GM23338 (cell line): ENCODE measurements at regions not wholly inside any gene's neighbourhood (a gene's known extent, or its start where the extent isn't known, plus 50 kb on each side); places are given as distances from the start of the nearest gene placed in this dataset.
A peak's percentile ranks its signal among the peaks of the same experiment; 100 is the strongest.

Experiments used
- ATAC-seq: fragments of 200-7000 bp; cut with Tn5 transposase; 3 replicates; pipeline ENCODE4 v1.9.1; 2020
- DNase-seq: peaks from one replicate; pipeline ENCODE4 v3.0.0-alpha.2; 2015; ENCODE audit warnings: low spot score
- H2AFZ ChIP-seq: fragments of 200-600 bp; sonication (generic); 2 replicates; pipeline ENCODE4 v1.8.0; 2016; ENCODE audit warnings: antibody characterized with exemption, mild to moderate bottlenecking, moderate library complexity
- H3F3A ChIP-seq: fragments of 200-600 bp; sonication (generic); replicated peaks from 2 replicates; pipeline ENCODE4 v1.8.0; 2017; ENCODE audit warnings: antibody characterized with exemption, mixed run types, low read depth
- H3K27ac ChIP-seq: fragments of 200-600 bp; sonication (generic); 2 replicates; pipeline ENCODE4 v1.6.1; 2016; ENCODE audit warnings: low read depth
- H3K27me3 ChIP-seq: fragments of 200-600 bp; sonication (generic); 2 replicates; pipeline ENCODE4 v1.8.0; 2016; ENCODE audit warnings: mild to moderate bottlenecking, mixed run types, moderate library complexity; ENCODE audit not compliant: insufficient read depth
- H3K36me3 ChIP-seq: fragments of 200-600 bp; sonication (generic); 2 replicates; pipeline ENCODE4 v1.8.0; 2016; ENCODE audit warnings: mild to moderate bottlenecking; ENCODE audit not compliant: insufficient read depth
- H3K4me1 ChIP-seq: fragments of 200-600 bp; sonication (generic); 2 replicates; pipeline ENCODE4 v1.8.0; 2016; ENCODE audit warnings: mild to moderate bottlenecking, moderate library complexity; ENCODE audit not compliant: insufficient read depth
- H3K4me2 ChIP-seq: fragments of 200-600 bp; sonication (generic); 2 replicates; pipeline ENCODE4 v1.7.1; 2017; ENCODE audit warnings: mixed run types
- H3K4me3 ChIP-seq: fragments of 200-600 bp; sonication (generic); 2 replicates; pipeline ENCODE4 v1.6.1; 2016; ENCODE audit warnings: mixed run types
- H3K79me2 ChIP-seq: fragments of 200-600 bp; sonication (generic); replicated peaks from 2 replicates; pipeline ENCODE4 v1.8.0; 2017; ENCODE audit warnings: mild to moderate bottlenecking; ENCODE audit not compliant: insufficient read depth
- H3K9me2 ChIP-seq: fragments of 200-600 bp; sonication (generic); 2 replicates; pipeline ENCODE4 v1.8.0; 2017; ENCODE audit not compliant: insufficient read depth
- H4K20me1 ChIP-seq: fragments of 200-600 bp; sonication (generic); replicated peaks from 2 replicates; pipeline ENCODE4 v1.8.0; 2017; ENCODE audit warnings: mild to moderate bottlenecking; ENCODE audit not compliant: insufficient read depth
- H3K27ac Mint-ChIP-seq: 2 replicates; pipeline ENCODE4 v1.8.0; 2020; ENCODE audit warnings: inconsistent platforms, mild to moderate bottlenecking, moderate library complexity, mixed read lengths
- H3K27me3 Mint-ChIP-seq: 3 replicates; pipeline ENCODE4 v1.8.0; 2022; ENCODE audit warnings: low read depth, mild to moderate bottlenecking, moderate library complexity, mixed read lengths, inconsistent platforms; ENCODE audit not compliant: insufficient read depth, poor library complexity
- H3K36me3 Mint-ChIP-seq: 3 replicates; pipeline ENCODE4 v1.8.0; 2021; ENCODE audit warnings: low read depth, mild to moderate bottlenecking, inconsistent platforms, moderate library complexity, mixed read lengths
- H3K4me1 Mint-ChIP-seq: 3 replicates; pipeline ENCODE4 v1.8.0; 2020; ENCODE audit warnings: mild to moderate bottlenecking, inconsistent platforms, mixed read lengths
- H3K4me3 Mint-ChIP-seq: 3 replicates; pipeline ENCODE4 v1.8.0; 2021; ENCODE audit warnings: moderate library complexity, mild to moderate bottlenecking, inconsistent platforms, mixed read lengths
- H3K9me3 Mint-ChIP-seq: 3 replicates; pipeline ENCODE4 v1.8.0; 2020; ENCODE audit warnings: moderate library complexity, mild to moderate bottlenecking, inconsistent platforms, mixed read lengths
- CREB1 ChIP-seq: fragments of 250-450 bp; sonication (Bioruptor Pico); IDR thresholded peaks from 2 replicates; pipeline ENCODE4 v1.5.0; 2020; ENCODE audit warnings: low read depth, mild to moderate bottlenecking, moderate library complexity
- CTCF ChIP-seq, 2 experiments: fragments of 200-600 bp in 1 of 2; sonication (generic) in 1 of 2; conservative IDR thresholded peaks; 2 replicates each; pipeline versions ENCODE4 v1.5.1 to v1.6.1; 2016 to 2017; ENCODE audit warnings: antibody characterized with exemption in 2 of 2, low read depth in 2 of 2, mild to moderate bottlenecking in 2 of 2, moderate library complexity in 1 of 2
- ETS1 ChIP-seq: IDR thresholded peaks from 2 replicates; pipeline ENCODE4 v1.6.1; 2016; ENCODE audit warnings: antibody characterized with exemption
- EZH2 ChIP-seq: fragments of 200-600 bp; sonication (generic); IDR thresholded peaks from one replicate; pipeline ENCODE4 v1.8.0; 2017; ENCODE audit warnings: antibody characterized with exemption, mild to moderate bottlenecking, low read depth; ENCODE audit not compliant: unreplicated experiment
- EZH2phosphoT487 ChIP-seq: fragments of 200-600 bp; sonication (generic); IDR thresholded peaks from one replicate; pipeline ENCODE4 v1.8.1; 2018; ENCODE audit warnings: antibody characterized with exemption; ENCODE audit not compliant: unreplicated experiment
- JUNB ChIP-seq: IDR thresholded peaks from one replicate; pipeline ENCODE4 v1.6.1; 2016; ENCODE audit warnings: antibody characterized with exemption; ENCODE audit not compliant: unreplicated experiment
- POLR2AphosphoS5 ChIP-seq: IDR thresholded peaks from 2 replicates; pipeline ENCODE4 v1.6.1; 2016; ENCODE audit warnings: antibody characterized with exemption, low read depth
- REST ChIP-seq: IDR thresholded peaks from one replicate; pipeline ENCODE4 v1.6.1; 2018; ENCODE audit warnings: antibody characterized with exemption; ENCODE audit not compliant: unreplicated experiment
- STAT1 ChIP-seq: IDR thresholded peaks from one replicate; pipeline ENCODE4 v1.6.1; 2016; ENCODE audit warnings: antibody characterized with exemption; ENCODE audit not compliant: unreplicated experiment
- ZNF114 ChIP-seq: fragments of 250-450 bp; sonication (Bioruptor Pico); IDR thresholded peaks from 2 replicates; pipeline ENCODE4 v1.5.0; 2020; ENCODE audit warnings: mild to moderate bottlenecking, moderate library complexity

GRCh38 chr4:143084566-143084965 lies 100.2 kb upstream of the USP38 start (continued):
- TF ChIP-seq REST (no peak), CREB1 (CRISPR knock-in tag) (no peak), EZH2phosphoT487 (no peak), JUNB (no peak), ZNF114 (CRISPR knock-in tag) (no peak), POLR2AphosphoS5 (no peak), ETS1 (no peak), STAT1 (no peak), EZH2 (no peak), CTCF (conservative IDR thresholded peaks at IDR 0.05; ENCODE audit: low read depth in 2 of 2) (no peak)

GRCh38 chr4:143085224-143085623 lies 99.5 kb upstream of the USP38 start:
- no peaks in the 10 kb centered on the region for H3F3A ChIP-seq
- no peak overlapping the region for H3K4me3 ChIP-seq
- no peak overlapping the region for H3K27ac ChIP-seq
- 0 out of 2 replicates have a peak, but pooled peaks cover 3% of the 10 kb centered on the region for H3K9me2 ChIP-seq
- no peaks in the 10 kb centered on the region for H3K4me1 ChIP-seq
- H3K79me2 ChIP-seq, result no peaks in the 10 kb centered on the region
- no peaks in the 10 kb centered on the region for H4K20me1 ChIP-seq
- no peaks in the 10 kb centered on the region for H3K27me3 ChIP-seq
- H3K36me3 ChIP-seq, result peaks cover 4% of the 10 kb centered on the region
- Mint-ChIP-seq H3K9me3 (peaks cover 13% of the 10 kb centered on the region), H3K4me3 (no peak overlapping the region), H3K4me1 (peaks cover 8% of the 10 kb centered on the region; the same call in 2 of the 3 replicates), H3K27me3 (no peaks in the 10 kb centered on the region), H3K27ac (no peak overlapping the region), H3K36me3 (peaks cover 14% of the 10 kb centered on the region)
- no peak overlapping the region for H3K4me2 ChIP-seq
- ATAC-seq (no peak), DNase-seq (peak; percentile 11)
- H2AFZ ChIP-seq, result no peak overlapping the region
- TF ChIP-seq ETS1, result no peak
